ENCODE measurements at regions not wholly inside any gene's neighbourhood (a gene's known extent, or its start where the extent isn't known, plus 50 kb on each side); places are given as distances from the start of the nearest gene placed in this dataset.

DNA sequence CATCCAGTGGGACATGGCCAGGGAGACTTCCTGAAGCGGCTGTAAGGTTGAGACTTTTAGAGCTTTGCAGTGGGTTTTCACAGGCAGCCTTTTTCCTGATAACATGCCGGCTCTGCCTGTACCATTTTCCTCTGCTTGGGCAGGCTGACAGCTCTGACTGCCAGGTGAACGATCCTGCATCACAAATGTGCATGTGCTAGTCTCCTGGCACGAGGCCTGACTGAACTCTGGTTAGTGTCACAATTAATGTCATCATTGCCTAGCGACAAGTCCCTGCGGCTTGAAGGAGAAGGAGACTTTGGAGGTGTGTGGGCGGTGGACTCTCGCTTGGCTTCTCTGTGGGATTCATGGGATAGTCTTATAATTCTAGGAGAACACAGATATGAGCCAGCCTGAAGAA, 783.6 kb upstream of the TSPY4 start:
- TF ChIP-seq, protein P1, sequence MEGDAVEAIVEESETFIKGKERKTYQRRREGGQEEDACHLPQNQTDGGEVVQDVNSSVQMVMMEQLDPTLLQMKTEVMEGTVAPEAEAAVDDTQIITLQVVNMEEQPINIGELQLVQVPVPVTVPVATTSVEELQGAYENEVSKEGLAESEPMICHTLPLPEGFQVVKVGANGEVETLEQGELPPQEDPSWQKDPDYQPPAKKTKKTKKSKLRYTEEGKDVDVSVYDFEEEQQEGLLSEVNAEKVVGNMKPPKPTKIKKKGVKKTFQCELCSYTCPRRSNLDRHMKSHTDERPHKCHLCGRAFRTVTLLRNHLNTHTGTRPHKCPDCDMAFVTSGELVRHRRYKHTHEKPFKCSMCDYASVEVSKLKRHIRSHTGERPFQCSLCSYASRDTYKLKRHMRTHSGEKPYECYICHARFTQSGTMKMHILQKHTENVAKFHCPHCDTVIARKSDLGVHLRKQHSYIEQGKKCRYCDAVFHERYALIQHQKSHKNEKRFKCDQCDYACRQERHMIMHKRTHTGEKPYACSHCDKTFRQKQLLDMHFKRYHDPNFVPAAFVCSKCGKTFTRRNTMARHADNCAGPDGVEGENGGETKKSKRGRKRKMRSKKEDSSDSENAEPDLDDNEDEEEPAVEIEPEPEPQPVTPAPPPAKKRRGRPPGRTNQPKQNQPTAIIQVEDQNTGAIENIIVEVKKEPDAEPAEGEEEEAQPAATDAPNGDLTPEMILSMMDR (IDR thresholded peaks at IDR 0.05) = no peak
- TF ChIP-seq EP300 (IDR thresholded peaks at IDR 0.05) (no peak), POLR2A (IDR thresholded peaks at IDR 0.05) (no peak)

All from tibial nerve (tissue), 4 donors.